GM21423 (cell line): ENCODE measurements at regions not wholly inside any gene's neighbourhood (a gene's known extent, or its start where the extent isn't known, plus 50 kb on each side); places are given as distances from the start of the nearest gene placed in this dataset.
"Not testable (repeated sequence)": the region's sequence is repeated elsewhere in the genome, so short reads cannot be mapped to it uniquely, and the experiment has no call there.

ENCODE experiments used
- ATAC-seq: cut with Tn5 transposase; IDR thresholded peaks from one replicate; pipeline ENCODE4 v1.9.1; 2021; ENCODE audit warnings: mild to moderate bottlenecking, moderate library complexity; ENCODE audit not compliant: unreplicated experiment

DNA sequence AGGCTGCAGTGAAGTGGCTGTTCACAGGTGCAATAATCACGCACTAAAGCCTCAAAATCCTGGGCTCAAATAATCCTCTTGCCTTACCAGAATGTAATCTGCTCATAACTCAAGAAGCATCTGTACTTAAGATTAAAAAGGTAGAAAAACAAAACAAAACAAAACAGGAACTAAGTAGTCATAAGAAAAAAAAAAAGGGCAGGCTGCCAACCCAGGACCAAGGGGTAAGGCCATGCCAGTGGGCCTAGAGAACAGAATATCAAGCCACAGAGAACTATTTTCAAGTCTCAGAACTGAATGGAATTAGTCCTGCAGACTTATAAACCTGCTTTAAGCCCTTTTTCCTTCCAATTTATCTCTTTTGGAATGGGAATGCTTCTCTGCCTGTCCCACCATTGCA lies 64.8 kb upstream of the TBC1D3K start:
- ATAC-seq = no peak

- ATAC-seq = not testable (repeated sequence)
Measured at GRCh38 chr17:37858391-37858790, 65.8 kb upstream of the TBC1D3K start.

GRCh38 chr17:37856245-37856644 lies 68.0 kb upstream of the TBC1D3K start:
- ATAC-seq = no peak

- ATAC-seq = no peak
Measured at GRCh38 chr17:37849617-37849972, 74.6 kb upstream of the TBC1D3K start.

DNA sequence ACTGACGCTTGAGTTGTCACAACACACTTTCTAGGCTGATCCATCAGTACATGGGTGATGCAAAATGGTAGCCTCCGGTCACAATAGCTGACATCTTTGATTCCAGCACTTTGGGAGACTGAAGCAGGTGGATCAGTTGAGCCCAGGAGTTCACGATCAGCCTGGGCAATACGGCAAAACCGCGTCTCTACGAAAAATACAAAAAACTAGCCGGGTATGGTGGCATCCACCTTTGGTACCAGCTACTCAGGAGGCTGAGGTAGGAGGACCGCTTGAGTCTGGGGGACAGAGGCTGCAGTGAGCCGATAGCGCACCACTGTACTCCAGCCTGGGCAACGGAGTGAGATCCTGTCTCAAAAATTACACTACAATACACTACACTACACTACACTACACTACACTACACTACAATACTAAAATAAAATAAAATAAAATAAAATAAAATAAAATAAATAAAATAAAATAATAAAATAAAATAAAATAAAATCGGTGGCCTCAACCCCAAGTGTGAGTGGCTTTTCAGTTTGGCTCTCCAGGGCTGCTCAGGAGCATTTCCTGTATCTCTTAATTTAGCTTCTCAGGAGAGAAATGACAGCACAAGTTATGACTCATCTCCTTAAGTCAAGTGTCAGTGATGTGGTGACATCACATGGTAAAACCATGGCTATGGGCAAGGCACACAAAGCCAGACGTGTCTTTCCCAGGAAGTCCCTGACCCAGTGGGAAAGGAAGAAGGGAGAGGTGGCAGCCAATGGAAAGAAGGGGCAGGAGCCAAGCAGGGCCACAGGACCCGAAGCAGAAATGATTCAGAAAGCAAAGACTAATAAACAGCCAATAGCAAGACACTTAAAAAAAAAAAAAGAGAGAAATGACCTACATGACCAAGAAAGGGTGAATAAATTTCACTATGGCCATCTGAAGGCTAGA lies 75.3 kb upstream of the TBC1D3K start:
- ATAC-seq = peak; percentile 58

- no peak for ATAC-seq
Measured at GRCh38 chr17:37847811-37848331, 76.3 kb upstream of the TBC1D3K start.

GRCh38 chr17:37847102-37847501 lies 77.1 kb upstream of the TBC1D3K start:
- no peak for ATAC-seq

GRCh38 chr17:37844977-37845293 lies 79.3 kb upstream of the TBC1D3K start:
- no peak for ATAC-seq

- peak; percentile 68 for ATAC-seq
Measured at GRCh38 chr17:37844158-37844976, 79.8 kb upstream of the TBC1D3K start.

- ATAC-seq = no peak
Measured at GRCh38 chr17:37842401-37842800, 81.8 kb upstream of the TBC1D3K start.

DNA sequence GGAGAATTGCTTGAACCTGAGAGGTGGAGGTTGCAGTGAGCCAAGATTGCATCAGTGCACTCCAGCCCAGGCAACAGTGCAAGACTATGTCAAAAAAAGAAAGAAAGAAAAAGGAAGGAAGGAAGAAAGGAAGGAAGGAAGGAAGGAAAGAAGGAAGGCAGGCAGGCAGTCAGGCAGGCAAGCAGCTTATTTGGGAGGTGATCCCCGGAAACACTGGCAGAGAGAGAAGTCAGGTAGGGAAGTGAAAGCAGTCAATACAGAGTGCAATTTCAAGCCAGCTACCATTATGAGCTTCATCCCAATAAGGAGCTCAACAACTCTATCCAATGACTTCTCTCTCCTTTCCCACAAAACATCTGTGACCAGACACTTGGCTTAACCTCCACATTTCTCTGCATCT lies 83.0 kb upstream of the TBC1D3K start:
- no peak for ATAC-seq

- ATAC-seq = no peak
Measured at GRCh38 chr17:37840576-37840975, 83.6 kb upstream of the TBC1D3K start.

GRCh38 chr17:37839196-37839978 lies 84.8 kb upstream of the TBC1D3K start:
- ATAC-seq = no peak

GRCh38 chr17:37838276-37838675 lies 85.9 kb upstream of the TBC1D3K start:
- no peak for ATAC-seq

GRCh38 chr17:37836593-37836992 lies 87.6 kb upstream of the TBC1D3K start:
- ATAC-seq = no peak

DNA sequence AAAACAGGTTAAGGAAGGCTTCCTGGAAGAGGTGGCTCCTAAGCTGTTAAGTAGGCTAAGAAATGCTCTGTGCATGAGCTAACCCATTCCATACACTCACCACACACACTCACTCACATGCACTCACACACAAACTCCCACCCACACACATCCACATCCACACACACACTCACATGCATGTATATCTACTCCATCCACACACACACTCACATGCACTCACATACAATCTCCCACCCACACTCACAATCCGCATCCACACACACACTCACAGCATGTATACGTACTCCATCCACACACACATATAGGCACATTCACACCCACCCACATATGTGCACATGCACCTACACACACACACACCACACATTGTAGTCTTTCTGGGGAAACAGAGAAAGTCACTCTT lies 89.3 kb upstream of the HNF1B start:
- no peak for ATAC-seq

DNA sequence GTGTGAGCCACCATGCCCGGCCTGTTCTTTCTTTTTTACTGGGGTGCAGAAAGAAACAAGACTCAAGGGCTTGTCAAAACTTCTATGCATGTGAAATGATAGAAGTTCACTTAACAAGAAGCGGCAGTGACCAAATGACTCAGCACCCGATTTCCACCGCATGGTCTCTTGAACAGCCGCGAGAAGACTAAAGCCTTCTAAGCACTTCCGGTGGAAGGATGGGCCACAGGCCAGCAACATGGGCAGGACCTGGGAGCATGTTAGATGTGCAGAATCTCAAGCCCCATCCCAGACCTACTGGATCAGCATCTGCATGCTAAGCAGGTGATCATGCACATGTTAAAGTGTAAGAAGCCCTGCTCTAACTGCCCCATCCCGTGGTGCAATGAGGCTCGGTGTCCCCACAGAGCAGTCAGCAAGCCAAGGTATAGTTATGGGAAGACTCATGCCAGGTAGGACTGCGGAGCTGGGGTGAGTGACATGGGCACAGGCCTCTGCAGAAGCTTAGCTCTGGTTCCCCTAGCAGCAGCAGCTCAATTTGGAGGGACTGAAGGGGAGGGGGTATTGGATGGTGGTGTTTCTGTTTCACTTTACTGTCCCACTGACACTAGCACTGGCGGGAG lies 88.5 kb upstream of the HNF1B start:
- no peak for ATAC-seq

DNA sequence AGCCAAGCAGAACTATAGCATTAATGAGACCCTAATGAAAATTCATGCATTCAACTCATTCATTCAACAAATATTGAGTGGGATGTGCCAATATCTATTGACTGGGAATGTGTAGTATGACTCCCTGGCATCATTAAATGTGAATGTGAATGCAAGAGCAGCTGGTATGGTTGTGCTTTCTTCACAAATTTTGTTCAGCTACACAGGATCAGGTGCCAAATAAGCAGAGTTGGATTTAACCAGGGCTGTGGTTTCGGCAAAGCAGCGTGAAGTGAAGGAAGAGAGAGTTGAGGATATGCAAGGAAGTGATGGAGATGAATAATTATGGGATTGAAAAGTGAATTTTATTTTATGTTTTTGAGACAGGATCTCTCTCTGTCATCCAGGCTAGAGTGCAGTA lies 87.1 kb upstream of the HNF1B start:
- no peak for ATAC-seq

DNA sequence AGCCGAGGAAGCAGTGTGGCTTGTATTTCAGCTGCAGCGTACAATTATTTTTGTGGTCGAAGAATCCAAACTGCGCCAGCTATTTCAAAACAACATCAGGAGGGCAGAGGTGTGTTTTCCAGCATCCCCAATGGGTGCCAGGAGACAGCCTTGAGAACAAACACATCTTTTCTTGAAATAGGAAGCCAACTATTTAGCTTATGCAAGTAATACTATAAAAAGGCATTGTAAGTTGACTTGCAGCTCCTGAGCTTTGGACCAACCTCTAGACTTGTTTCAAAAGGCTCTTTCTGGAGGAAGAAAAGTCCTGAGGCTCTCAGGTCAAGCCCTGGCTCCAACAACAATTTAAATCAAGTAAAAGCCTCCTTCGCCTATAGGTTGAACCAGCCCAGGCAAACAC lies 86.6 kb upstream of the HNF1B start:
- ATAC-seq = no peak

DNA sequence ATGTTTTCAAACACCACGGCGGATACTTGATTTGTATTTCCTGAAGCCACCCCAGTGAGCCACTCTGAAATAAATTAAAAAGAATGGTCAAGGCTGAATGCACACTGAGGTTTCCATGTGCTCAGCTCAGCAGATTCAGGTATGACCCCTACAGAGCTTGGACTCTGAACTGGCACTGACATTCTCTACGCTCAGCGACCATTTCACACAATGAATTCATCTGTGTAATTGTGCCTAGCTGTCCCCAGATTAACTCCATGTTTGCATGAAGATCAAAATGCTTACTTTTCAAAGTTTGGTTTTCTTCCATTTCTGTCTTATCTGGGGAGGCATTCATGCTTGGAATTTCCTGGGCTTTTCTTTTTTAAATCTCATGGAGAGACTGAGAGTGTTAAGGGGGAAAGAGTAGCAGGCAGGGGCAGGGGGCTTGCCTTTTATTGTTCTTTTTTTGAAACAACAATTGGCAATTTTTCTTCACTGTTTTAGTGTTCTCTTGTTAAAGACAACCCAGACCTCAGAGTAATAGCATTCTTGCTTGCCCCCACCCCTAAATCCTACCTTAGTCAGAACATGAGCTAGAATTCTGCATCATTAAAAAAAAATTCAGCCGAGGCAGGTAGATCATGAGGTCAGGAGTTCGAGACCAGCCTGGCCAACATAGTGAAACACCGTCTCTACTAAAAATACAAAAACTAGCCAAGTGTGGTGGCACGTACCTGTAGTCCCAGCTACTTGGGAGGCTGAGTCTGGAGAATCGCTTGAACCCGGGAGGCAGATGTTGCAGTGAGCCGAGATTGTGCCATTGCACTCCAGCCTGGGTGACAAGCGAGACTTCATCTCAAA lies 85.5 kb upstream of the HNF1B start:
- peak; percentile 36 for ATAC-seq
